Loucy (cell line): ENCODE measurements at regions not wholly inside any gene's neighbourhood (a gene's known extent, or its start where the extent isn't known, plus 50 kb on each side); places are given as distances from the start of the nearest gene placed in this dataset.

ENCODE experiments used
- H2AFZ ChIP-seq: fragments of 200-600 bp; sonication (generic); 2 replicates; pipeline ENCODE4 v1.6.0; 2016; ENCODE audit warnings: antibody characterized with exemption, mild to moderate bottlenecking, low read length, moderate library complexity
- H3F3A ChIP-seq: fragments of 200-600 bp; 2 replicates; pipeline ENCODE4 v1.6.0; 2016; ENCODE audit warnings: antibody characterized with exemption, low read depth, mild to moderate bottlenecking
- H3K27me3 ChIP-seq: fragments of 200-600 bp; sonication (generic); 2 replicates; pipeline ENCODE4 v1.6.1; 2014; ENCODE audit warnings: low read length, mild to moderate bottlenecking; ENCODE audit not compliant: insufficient read depth, poor library complexity, severe bottlenecking
- H3K36me3 ChIP-seq: fragments of 200-600 bp; sonication (generic); 2 replicates; pipeline ENCODE4 v1.6.1; 2016; ENCODE audit warnings: low read length; ENCODE audit not compliant: insufficient read depth
- H3K4me1 ChIP-seq: fragments of 200-600 bp; sonication (generic); 2 replicates; pipeline ENCODE4 v1.5.1; 2014; ENCODE audit warnings: low read length, mild to moderate bottlenecking; ENCODE audit not compliant: insufficient read depth, poor library complexity, severe bottlenecking
- H3K4me2 ChIP-seq: fragments of 200-600 bp; sonication (generic); 2 replicates; pipeline ENCODE4 v1.6.0; 2014; ENCODE audit warnings: antibody characterized with exemption, low read length, low read depth, mild to moderate bottlenecking; ENCODE audit not compliant: poor library complexity, severe bottlenecking
- H3K4me3 ChIP-seq: fragments of 200-600 bp; sonication (generic); 2 replicates; pipeline ENCODE4 v1.5.1; 2014; ENCODE audit warnings: low read length, mild to moderate bottlenecking, mixed read lengths; ENCODE audit not compliant: poor library complexity, severe bottlenecking
- H3K79me2 ChIP-seq: fragments of 200-600 bp; sonication (generic); 2 replicates; pipeline ENCODE4 v1.6.1; 2014; ENCODE audit warnings: low read length; ENCODE audit not compliant: insufficient read depth
- H3K9ac ChIP-seq: fragments of 200-600 bp; sonication (generic); 2 replicates; pipeline ENCODE4 v1.6.0; 2014; ENCODE audit warnings: mild to moderate bottlenecking, low read depth, low read length, moderate library complexity; ENCODE audit not compliant: poor library complexity, severe bottlenecking
- H3K9me2 ChIP-seq: fragments of 200-600 bp; sonication (generic); replicated peaks from 2 replicates; pipeline ENCODE4 v1.6.1; 2016; ENCODE audit warnings: low read depth, low read length, mixed read lengths
- H3K9me3 ChIP-seq: fragments of 200-600 bp; sonication (generic); 2 replicates; pipeline ENCODE4 v1.6.1; 2014; ENCODE audit warnings: mild to moderate bottlenecking, antibody characterized with exemption, low read length, low read depth; ENCODE audit not compliant: insufficient read depth
- H4K20me1 ChIP-seq: fragments of 200-600 bp; sonication (generic); 2 replicates; pipeline ENCODE4 v1.6.0; 2014; ENCODE audit warnings: antibody characterized with exemption, low read length, mild to moderate bottlenecking; ENCODE audit not compliant: insufficient read depth, poor library complexity, severe bottlenecking
- EZH2phosphoT487 ChIP-seq: fragments of 200-600 bp; IDR thresholded peaks from 2 replicates; pipeline ENCODE4 v1.6.1; 2018; ENCODE audit warnings: antibody characterized with exemption, mild to moderate bottlenecking, moderate library complexity, borderline replicate concordance
- TF ChIP-seq, protein P1 (sequence below): fragments of 200-600 bp; sonication (generic); conservative IDR thresholded peaks from 2 replicates; pipeline ENCODE4 v1.5.1; 2014; ENCODE audit warnings: mild to moderate bottlenecking, antibody characterized with exemption, low read length

DNA sequence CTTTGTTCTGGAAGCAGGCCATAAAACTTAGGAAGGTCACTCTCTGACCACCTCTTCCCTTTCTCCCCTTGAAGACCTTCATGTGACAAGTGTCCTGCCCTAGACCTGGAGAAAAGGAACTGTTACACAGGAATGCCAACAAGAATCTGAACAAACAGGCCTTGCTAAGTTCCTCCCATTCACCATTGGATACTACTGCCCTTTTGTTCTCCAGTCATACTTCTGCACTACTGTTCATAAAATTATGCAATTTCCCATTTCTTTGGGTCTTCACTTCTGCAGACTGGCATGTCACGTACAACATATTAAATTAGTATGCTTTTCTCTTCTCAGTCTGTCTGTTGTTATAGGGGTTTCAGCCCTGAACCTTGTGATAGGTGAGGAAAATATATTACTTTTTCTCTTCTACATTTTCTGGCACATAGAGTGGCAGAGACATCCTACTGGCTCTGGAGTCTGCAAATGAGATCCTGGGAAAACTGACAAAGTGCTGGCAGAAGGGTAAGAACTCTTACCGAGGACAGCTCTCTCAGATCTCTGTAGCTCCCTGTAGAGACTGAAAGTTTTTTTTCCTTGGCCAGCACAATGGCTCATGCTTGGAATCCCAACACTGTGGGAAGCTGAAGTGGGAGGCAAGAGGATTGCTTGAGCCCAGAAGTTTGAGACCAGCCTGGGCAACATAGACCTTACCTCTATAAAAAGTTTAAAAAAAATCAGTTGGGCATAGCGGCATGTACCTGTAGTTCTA, 87.6 kb upstream of the SPRY2 start:
- H3K4me3 ChIP-seq: no peak overlapping the region
- H3K36me3 ChIP-seq: no peaks in the 10 kb centered on the region
- H4K20me1 ChIP-seq: no peaks in the 10 kb centered on the region
- no peaks in the 10 kb centered on the region for H3K79me2 ChIP-seq
- H3F3A ChIP-seq: no peaks in the 10 kb centered on the region
- peaks cover 9% of the 10 kb centered on the region; the same call in 1 of the 2 replicates for H3K9me3 ChIP-seq
- no peak overlapping the region for H2AFZ ChIP-seq
- no peaks in the 10 kb centered on the region for H3K27me3 ChIP-seq
- H3K4me1 ChIP-seq: no peaks in the 10 kb centered on the region
- no peak overlapping the region for H3K4me2 ChIP-seq
- TF ChIP-seq EZH2phosphoT487: no peak
- TF ChIP-seq, protein P1, sequence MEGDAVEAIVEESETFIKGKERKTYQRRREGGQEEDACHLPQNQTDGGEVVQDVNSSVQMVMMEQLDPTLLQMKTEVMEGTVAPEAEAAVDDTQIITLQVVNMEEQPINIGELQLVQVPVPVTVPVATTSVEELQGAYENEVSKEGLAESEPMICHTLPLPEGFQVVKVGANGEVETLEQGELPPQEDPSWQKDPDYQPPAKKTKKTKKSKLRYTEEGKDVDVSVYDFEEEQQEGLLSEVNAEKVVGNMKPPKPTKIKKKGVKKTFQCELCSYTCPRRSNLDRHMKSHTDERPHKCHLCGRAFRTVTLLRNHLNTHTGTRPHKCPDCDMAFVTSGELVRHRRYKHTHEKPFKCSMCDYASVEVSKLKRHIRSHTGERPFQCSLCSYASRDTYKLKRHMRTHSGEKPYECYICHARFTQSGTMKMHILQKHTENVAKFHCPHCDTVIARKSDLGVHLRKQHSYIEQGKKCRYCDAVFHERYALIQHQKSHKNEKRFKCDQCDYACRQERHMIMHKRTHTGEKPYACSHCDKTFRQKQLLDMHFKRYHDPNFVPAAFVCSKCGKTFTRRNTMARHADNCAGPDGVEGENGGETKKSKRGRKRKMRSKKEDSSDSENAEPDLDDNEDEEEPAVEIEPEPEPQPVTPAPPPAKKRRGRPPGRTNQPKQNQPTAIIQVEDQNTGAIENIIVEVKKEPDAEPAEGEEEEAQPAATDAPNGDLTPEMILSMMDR: no peak
- H3K9ac ChIP-seq: no peak overlapping the region
- H3K9me2 ChIP-seq: no peaks in the 10 kb centered on the region

DNA sequence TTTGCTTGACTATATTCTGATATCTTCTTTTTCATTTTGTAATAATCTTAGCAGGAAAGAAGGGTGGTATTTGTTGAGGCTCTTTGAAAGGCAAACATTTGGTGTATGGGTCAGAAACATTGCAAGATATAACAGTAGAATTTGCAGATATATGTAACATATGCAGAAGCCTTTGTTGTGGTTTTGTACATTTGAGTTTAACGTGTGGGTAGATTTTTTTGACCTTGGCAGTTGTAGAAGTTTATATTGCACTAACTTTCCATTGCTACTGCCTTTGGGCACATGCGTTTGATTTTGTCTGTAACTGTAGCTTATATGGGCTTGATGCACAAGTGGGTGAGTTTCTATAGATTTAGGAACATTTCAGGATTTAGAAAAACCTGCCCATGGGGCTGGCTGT, 78.5 kb upstream of the SPRY2 start:
- H4K20me1 ChIP-seq: no peaks in the 10 kb centered on the region
- H3K79me2 ChIP-seq: no peaks in the 10 kb centered on the region
- peak overlapping the region; percentile 19 for H3K9ac ChIP-seq
- peak overlapping the region; percentile 52 for H3K4me2 ChIP-seq
- no peaks in the 10 kb centered on the region for H3K36me3 ChIP-seq
- H3K4me1 ChIP-seq: peaks cover 12% of the 10 kb centered on the region
- peaks cover 5% of the 10 kb centered on the region; the same call in 1 of the 2 replicates for H3F3A ChIP-seq
- peak overlapping the region; percentile 23 for H3K4me3 ChIP-seq
- peaks cover 34% of the 10 kb centered on the region for H3K9me3 ChIP-seq
- H2AFZ ChIP-seq: peak overlapping the region; percentile 63; the same call in 1 of the 2 replicates
- TF ChIP-seq, protein P1: no peak
- no peak for TF ChIP-seq EZH2phosphoT487
- no peaks in the 10 kb centered on the region for H3K9me2 ChIP-seq
- no peaks in the 10 kb centered on the region for H3K27me3 ChIP-seq

DNA sequence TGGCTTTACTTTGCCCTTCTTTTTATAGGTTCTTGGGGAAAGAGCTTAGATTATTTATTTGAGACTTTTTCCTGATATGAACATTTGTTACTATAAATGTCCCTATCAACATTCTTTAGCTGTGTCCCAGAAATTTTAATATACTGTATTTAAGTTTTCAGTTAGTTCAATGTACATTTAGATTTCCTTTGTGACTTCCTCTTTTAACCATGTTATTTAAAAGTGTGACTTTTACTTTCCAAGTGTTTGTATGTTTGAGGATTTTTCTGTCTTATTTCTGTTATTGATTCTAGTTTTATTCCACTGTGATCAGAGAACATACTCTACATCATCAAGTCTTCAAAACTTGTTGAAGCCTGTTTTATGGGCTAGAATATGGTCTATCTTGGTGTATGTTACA, 72.7 kb upstream of the SPRY2 start:
- Histone ChIP-seq H3K9me2 (no peaks in the 10 kb centered on the region), H3K4me3 (no peak overlapping the region), H3K9me3 (peaks cover 12% of the 10 kb centered on the region), H3K4me2 (peak overlapping the region; percentile 8), H3K27me3 (no peaks in the 10 kb centered on the region), H3F3A (no peaks in the 10 kb centered on the region), H3K79me2 (no peaks in the 10 kb centered on the region), H3K9ac (no peak overlapping the region), H3K36me3 (no peaks in the 10 kb centered on the region), H2AFZ (no peak overlapping the region), H3K4me1 (peaks cover 12% of the 10 kb centered on the region), H4K20me1 (no peaks in the 10 kb centered on the region)
- TF ChIP-seq, protein P1: no peak
- no peak for TF ChIP-seq EZH2phosphoT487
